Activated CD4-positive, alpha-beta T cell treated with anti-CD3 and anti-CD28 coated beads, Interleukin-2, amount 10 ng/mL, durations not matched to agents 24 days and 14 days (primary cell): ENCODE measurements at regions not wholly inside any gene's neighbourhood (a gene's known extent, or its start where the extent isn't known, plus 50 kb on each side); places are given as distances from the start of the nearest gene placed in this dataset.
A peak's percentile ranks its signal among the peaks of the same experiment; 100 is the strongest.

Source experiments
- DNase-seq: peaks from one replicate; pipeline ENCODE4 v3.0.0; 2022
- H3K27ac Mint-ChIP-seq: one replicate; pipeline ENCODE4 v1.8.0; 2022; ENCODE audit warnings: mild to moderate bottlenecking, mixed read lengths
- H3K27me3 Mint-ChIP-seq: one replicate; pipeline ENCODE4 v1.8.0; 2022; ENCODE audit warnings: mixed read lengths
- H3K36me3 Mint-ChIP-seq: one replicate; pipeline ENCODE4 v1.8.0; 2022; ENCODE audit warnings: low read depth, mild to moderate bottlenecking, mixed read lengths
- H3K4me1 Mint-ChIP-seq: one replicate; pipeline ENCODE4 v1.8.0; 2021; ENCODE audit warnings: mixed read lengths
- H3K4me3 Mint-ChIP-seq: one replicate; pipeline ENCODE4 v1.8.0; 2022; ENCODE audit warnings: mild to moderate bottlenecking, moderate library complexity, mixed read lengths
- H3K9me3 Mint-ChIP-seq: one replicate; pipeline ENCODE4 v1.8.0; 2021; ENCODE audit warnings: mixed read lengths
- intact Hi-C: fragments of 100-400 bp; cut with micrococcal nuclease; formaldehyde crosslinking; loops from one replicate; pipeline ENCODE4 v1.15.1; 2023

GRCh38 chrX:69387567-69388487 is 116.3 kb upstream of the NALF2 start:
- Mint-ChIP-seq H3K27me3 (no peaks in the 10 kb centered on the region), H3K4me1 (no peaks in the 10 kb centered on the region), H3K9me3 (no peaks in the 10 kb centered on the region), H3K4me3 (no peak overlapping the region), H3K36me3 (no peaks in the 10 kb centered on the region), H3K27ac (no peak overlapping the region)
- intact Hi-C loops: no loop called here
- peak; percentile 66 for DNase-seq

GRCh38 chrX:69386681-69387080 is 117.4 kb upstream of the NALF2 start:
- intact Hi-C loops: no loop called here
- no peak for DNase-seq
- Mint-ChIP-seq H3K9me3 (no peaks in the 10 kb centered on the region), H3K27me3 (no peaks in the 10 kb centered on the region), H3K4me1 (no peaks in the 10 kb centered on the region), H3K27ac (no peak overlapping the region), H3K4me3 (no peak overlapping the region), H3K36me3 (no peaks in the 10 kb centered on the region)

GRCh38 chrX:69379412-69379811 is 124.7 kb upstream of the NALF2 start:
- Mint-ChIP-seq H3K4me1 (no peaks in the 10 kb centered on the region), H3K27ac (no peak overlapping the region), H3K27me3 (peaks cover 1% of the 10 kb centered on the region), H3K9me3 (peaks cover 3% of the 10 kb centered on the region), H3K36me3 (no peaks in the 10 kb centered on the region), H3K4me3 (no peak overlapping the region)
- intact Hi-C loops: no loop called here
- no peak for DNase-seq

- Mint-ChIP-seq H3K4me3 (no peak overlapping the region), H3K4me1 (no peaks in the 10 kb centered on the region), H3K27ac (no peak overlapping the region), H3K27me3 (peaks cover under 1% of the 10 kb centered on the region), H3K36me3 (no peaks in the 10 kb centered on the region), H3K9me3 (peaks cover 3% of the 10 kb centered on the region)
- intact Hi-C loops: no loop called here
- no peak for DNase-seq
These were observed 129.6 kb upstream of the NALF2 start for GRCh38 chrX:69374569-69374968.

- Mint-ChIP-seq H3K4me1 (no peaks in the 10 kb centered on the region), H3K36me3 (no peaks in the 10 kb centered on the region), H3K27ac (no peak overlapping the region), H3K4me3 (no peak overlapping the region), H3K9me3 (peaks cover 3% of the 10 kb centered on the region), H3K27me3 (no peaks in the 10 kb centered on the region)
- DNase-seq: no peak
- intact Hi-C loops: no loop called here
These were observed 131.7 kb upstream of the NALF2 start for GRCh38 chrX:69372435-69372834.

GRCh38 chrX:69371159-69371558 is 133.0 kb upstream of the NALF2 start:
- intact Hi-C loops: no loop called here
- Mint-ChIP-seq H3K27ac (no peak overlapping the region), H3K4me1 (no peaks in the 10 kb centered on the region), H3K27me3 (no peaks in the 10 kb centered on the region), H3K9me3 (no peaks in the 10 kb centered on the region), H3K36me3 (no peaks in the 10 kb centered on the region), H3K4me3 (no peak overlapping the region)
- no peak for DNase-seq

- no peaks in the 10 kb centered on the region for H3K9me3 Mint-ChIP-seq
These were observed 134.1 kb upstream of the NALF2 start for GRCh38 chrX:69369999-69370398.

GRCh38 chrX:69366183-69366582 is 137.9 kb upstream of the NALF2 start:
- Mint-ChIP-seq H3K36me3 (no peaks in the 10 kb centered on the region), H3K9me3 (no peaks in the 10 kb centered on the region), H3K4me3 (no peak overlapping the region), H3K27me3 (no peaks in the 10 kb centered on the region), H3K27ac (no peak overlapping the region), H3K4me1 (no peaks in the 10 kb centered on the region)
- DNase-seq: no peak
- intact Hi-C loops: no loop called here

More at GRCh38 chrX:69369999-69370398, 134.1 kb upstream of the NALF2 start:
- H3K4me1 Mint-ChIP-seq: no peaks in the 10 kb centered on the region
- no peaks in the 10 kb centered on the region for H3K36me3 Mint-ChIP-seq
- no peak for DNase-seq
- H3K4me3 Mint-ChIP-seq: no peak overlapping the region
- no peak overlapping the region for H3K27ac Mint-ChIP-seq
- intact Hi-C loops: no loop called here
- no peaks in the 10 kb centered on the region for H3K27me3 Mint-ChIP-seq

- Mint-ChIP-seq H3K4me1 (no peaks in the 10 kb centered on the region), H3K9me3 (no peaks in the 10 kb centered on the region), H3K27me3 (no peaks in the 10 kb centered on the region), H3K27ac (no peak overlapping the region), H3K36me3 (no peaks in the 10 kb centered on the region), H3K4me3 (no peak overlapping the region)
- intact Hi-C loops: no loop called here
- DNase-seq: no peak
These were observed 138.4 kb upstream of the NALF2 start for GRCh38 chrX:69365755-69366154.

GRCh38 chrX:69365349-69365748 is 138.8 kb upstream of the NALF2 start:
- Mint-ChIP-seq H3K9me3 (no peaks in the 10 kb centered on the region), H3K4me1 (no peaks in the 10 kb centered on the region), H3K27ac (no peak overlapping the region), H3K36me3 (no peaks in the 10 kb centered on the region), H3K27me3 (no peaks in the 10 kb centered on the region), H3K4me3 (no peak overlapping the region)
- no peak for DNase-seq
- intact Hi-C loops: no loop called here

GRCh38 chrX:69362856-69363255 is 141.3 kb upstream of the NALF2 start:
- Mint-ChIP-seq H3K4me1 (no peaks in the 10 kb centered on the region), H3K27me3 (no peaks in the 10 kb centered on the region), H3K27ac (no peak overlapping the region), H3K4me3 (no peak overlapping the region), H3K36me3 (no peaks in the 10 kb centered on the region), H3K9me3 (no peaks in the 10 kb centered on the region)
- no peak for DNase-seq
- intact Hi-C loops: no loop called here

GRCh38 chrX:69362354-69362753 is 141.8 kb upstream of the NALF2 start:
- H3K27ac Mint-ChIP-seq: no peak overlapping the region
- H3K4me1 Mint-ChIP-seq: no peaks in the 10 kb centered on the region

GRCh38 chrX:69361311-69361845 is 142.7 kb upstream of the NALF2 start:
- intact Hi-C loops: no loop called here
- Mint-ChIP-seq H3K27me3 (no peaks in the 10 kb centered on the region), H3K36me3 (no peaks in the 10 kb centered on the region), H3K4me1 (no peaks in the 10 kb centered on the region), H3K27ac (no peak overlapping the region), H3K9me3 (no peaks in the 10 kb centered on the region), H3K4me3 (no peak overlapping the region)
- no peak for DNase-seq

More at GRCh38 chrX:69362354-69362753, 141.8 kb upstream of the NALF2 start:
- H3K9me3 Mint-ChIP-seq: no peaks in the 10 kb centered on the region
- intact Hi-C loops: no loop called here
- no peak overlapping the region for H3K4me3 Mint-ChIP-seq
- H3K27me3 Mint-ChIP-seq: no peaks in the 10 kb centered on the region
- DNase-seq: no peak
- H3K36me3 Mint-ChIP-seq: no peaks in the 10 kb centered on the region

- H3K4me3 Mint-ChIP-seq: no peak overlapping the region
- DNase-seq: no peak
- H3K27ac Mint-ChIP-seq: no peak overlapping the region
- H3K9me3 Mint-ChIP-seq: peaks cover 7% of the 10 kb centered on the region
- no peaks in the 10 kb centered on the region for H3K27me3 Mint-ChIP-seq
- intact Hi-C loops: no loop called here
- no peaks in the 10 kb centered on the region for H3K4me1 Mint-ChIP-seq
- H3K36me3 Mint-ChIP-seq: no peaks in the 10 kb centered on the region
These were observed 146.8 kb upstream of the NALF2 start for GRCh38 chrX:69357317-69357716.
